GM13977 (cell line): ENCODE measurements at regions not wholly inside any gene's neighbourhood (a gene's known extent, or its start where the extent isn't known, plus 50 kb on each side); places are given as distances from the start of the nearest gene placed in this dataset.

Experiments
- DNase-seq: peaks from one replicate; pipeline ENCODE4 v3.0.0; 2012; ENCODE audit warnings: low spot score
- CTCF ChIP-seq: IDR thresholded peaks from 2 replicates; pipeline ENCODE4 v1.5.1; 2012; ENCODE audit warnings: mild to moderate bottlenecking, control low read depth; ENCODE audit not compliant: insufficient read depth; ENCODE audit errors: extremely low read depth, missing control alignments
- in situ Hi-C: fragments of 300-500 bp; cut with MboI; formaldehyde crosslinking; loops from one replicate; pipeline ENCODE4 v1.12.0; 2022; ENCODE audit warnings: low sequenced_read_pairs, low pct_unique_long_range_greater_than_20kb, mixed read lengths, inconsistent platforms; ENCODE audit not compliant: unreplicated experiment

- no peak for DNase-seq
- TF ChIP-seq CTCF = no peak
These were observed 256.6 kb upstream of the SEMA3C start for GRCh38 chr7:81175275-81175940.

GRCh38 chr7:81173766-81174281 is 255.0 kb upstream of the SEMA3C start:
- no peak for DNase-seq
- TF ChIP-seq CTCF = no peak
- in situ Hi-C loops = no loop called here

More at GRCh38 chr7:81175275-81175940, 256.6 kb upstream of the SEMA3C start:
- in situ Hi-C loops = no loop called here

- no peak for DNase-seq
- no peak for TF ChIP-seq CTCF
- in situ Hi-C loops = no loop called here
These were observed 251.4 kb upstream of the SEMA3C start for GRCh38 chr7:81170291-81170690.

GRCh38 chr7:81167934-81168333 is 249.1 kb upstream of the SEMA3C start:
- no peak for DNase-seq
- TF ChIP-seq CTCF = no peak
- in situ Hi-C loops = no loop called here

- DNase-seq = no peak
- no peak for TF ChIP-seq CTCF
- in situ Hi-C loops = no loop called here
These were observed 246.2 kb upstream of the SEMA3C start for GRCh38 chr7:81165070-81165469.

- DNase-seq = no peak
- in situ Hi-C loops = no loop called here
These were observed 244.1 kb upstream of the SEMA3C start for GRCh38 chr7:81162771-81163525.

More at GRCh38 chr7:81162771-81163525, 244.1 kb upstream of the SEMA3C start:
- no peak for TF ChIP-seq CTCF
